ENCODE measurements at regions not wholly inside any gene's neighbourhood (a gene's known extent, or its start where the extent isn't known, plus 50 kb on each side); places are given as distances from the start of the nearest gene placed in this dataset.

- Histone ChIP-seq H3K4me2 (ENCODE audit: control insufficient read depth, insufficient read depth) (no peak overlapping the region), H3K36me3 (ENCODE audit: control insufficient read depth in 2 of 2, insufficient read depth in 2 of 2, low read length in 1 of 2) (no peaks in the 10 kb centered on the region), H3K4me1 (ENCODE audit: control insufficient read depth, insufficient read depth, low read length) (no peaks in the 10 kb centered on the region), H2AFZ (ENCODE audit: control insufficient read depth, low read depth, low read length) (no peak overlapping the region), H3K79me2 (ENCODE audit: control insufficient read depth, insufficient read depth, low read length) (no peaks in the 10 kb centered on the region), H3K9me3 (replicated peaks; ENCODE audit: control insufficient read depth, insufficient read depth, low read length) (no peaks in the 10 kb centered on the region), H3K4me3 (no peak overlapping the region), H4K20me1 (ENCODE audit: control insufficient read depth, insufficient read depth) (no peaks in the 10 kb centered on the region), H3K27ac (ENCODE audit: control insufficient read depth, insufficient read depth) (no peak overlapping the region), H3K27me3 (replicated peaks in 1 of 2; ENCODE audit: control insufficient read depth in 2 of 2, insufficient read depth in 2 of 2, low read length in 1 of 2) (no peaks in the 10 kb centered on the region; a peak in 2 of 4 replicates), H3K9ac (ENCODE audit: control insufficient read depth, insufficient read depth, low read length) (no peak overlapping the region)
- ChIA-PET POLR2A (no interaction called here), SMC1A (ENCODE audit: uncharacterized antibody, unreplicated experiment) (no interaction called here), RAD21 (ENCODE audit: unreplicated experiment) (no interaction called here), CTCF (interaction anchor here (1.3 kb wide), 1 partner anchor 242 kb away, joined by 3 read pairs; no protein-coding TSS in a partner anchor)
- no peak for TF ChIP-seq CUX1 (IDR thresholded peaks at IDR 0.05; ENCODE audit: insufficient replicate concordance, low read depth, low read length)
- DNase-seq (ENCODE audit: low read depth, low spot score) (no peak), ATAC-seq (no peak), FAIRE-seq (no peak)
- BruUV-seq (replicated peaks) = no TSS peak
- intact Hi-C loops (cut with micrococcal nuclease; ENCODE audit: unreplicated experiment) = no loop called here
- in situ Hi-C loops (cut with MboI) = no loop called here
- 2% methylated on average over 2 of the region's 2 CpGs for WGBS (ENCODE audit: insufficient coverage, insufficient replicate concordance, low lambda C conversion rate, missing lambda C conversion rate)
Observed at GRCh38 chr11:113553915-113554314, 78.7 kb upstream of the DRD2 start.

GRCh38 chr11:113553235-113553634 is 78.0 kb upstream of the DRD2 start:
- no peak for FAIRE-seq
- Histone ChIP-seq H3K27ac (ENCODE audit: control insufficient read depth, insufficient read depth) (no peak overlapping the region), H3K4me1 (ENCODE audit: control insufficient read depth, insufficient read depth, low read length) (no peaks in the 10 kb centered on the region), H3K36me3 (ENCODE audit: control insufficient read depth in 2 of 2, insufficient read depth in 2 of 2, low read length in 1 of 2) (no peaks in the 10 kb centered on the region), H3K27me3 (replicated peaks in 1 of 2; ENCODE audit: control insufficient read depth in 2 of 2, insufficient read depth in 2 of 2, low read length in 1 of 2) (no peaks in the 10 kb centered on the region; a peak in 2 of 4 replicates), H3K4me2 (ENCODE audit: control insufficient read depth, insufficient read depth) (no peak overlapping the region), H3K4me3 (no peak overlapping the region), H3K79me2 (ENCODE audit: control insufficient read depth, insufficient read depth, low read length) (no peaks in the 10 kb centered on the region), H3K9ac (ENCODE audit: control insufficient read depth, insufficient read depth, low read length) (no peak overlapping the region), H2AFZ (ENCODE audit: control insufficient read depth, low read depth, low read length) (no peak overlapping the region), H4K20me1 (ENCODE audit: control insufficient read depth, insufficient read depth) (no peaks in the 10 kb centered on the region), H3K9me3 (replicated peaks; ENCODE audit: control insufficient read depth, insufficient read depth, low read length) (no peaks in the 10 kb centered on the region)
- BruUV-seq (replicated peaks) = no TSS peak
- ChIA-PET SMC1A (ENCODE audit: uncharacterized antibody, unreplicated experiment) (no interaction called here), POLR2A (no interaction called here), CTCF (interaction anchor here (1.3 to 1.7 kb wide), 2 partner anchors 20 to 243 kb away, joined by 3 to 4 read pairs; no protein-coding TSS in a partner anchor), RAD21 (ENCODE audit: unreplicated experiment) (no interaction called here)
- in situ Hi-C loops (cut with MboI) (no loop called here), intact Hi-C loops (cut with micrococcal nuclease; ENCODE audit: unreplicated experiment) (no loop called here)
- WGBS (ENCODE audit: insufficient coverage, insufficient replicate concordance, low lambda C conversion rate, missing lambda C conversion rate) = 27% methylated on average over 8 of the region's 8 CpGs
- DNase-seq (ENCODE audit: low read depth, low spot score) = no peak
- no peak for ATAC-seq
- no peak for TF ChIP-seq IRF4 (IDR thresholded peaks at IDR 0.05; ENCODE audit: low read depth, low read length)
- TF ChIP-seq ZNF207 (IDR thresholded peaks at IDR 0.05; ENCODE audit: borderline replicate concordance) = no peak
- no peak for TF ChIP-seq SREBF2 (IDR thresholded peaks at IDR 0.05; ENCODE audit: low read length)
- no peak for TF ChIP-seq EP300 (IDR thresholded peaks at IDR 0.05; ENCODE audit: borderline replicate concordance in 1 of 2, control insufficient read depth in 1 of 2, low read depth in 2 of 2, low read length in 2 of 2)
- no peak for TF ChIP-seq SMAD1 (IDR thresholded peaks at IDR 0.05; ENCODE audit: low read depth, partially characterized antibody)
- TF ChIP-seq BACH1 (IDR thresholded peaks at IDR 0.05; ENCODE audit: borderline replicate concordance) = no peak
- no peak for TF ChIP-seq POLR2A (IDR thresholded peaks at IDR 0.05; ENCODE audit: low read depth, low read length)
- no peak for TF ChIP-seq TCF12 (IDR thresholded peaks at IDR 0.05; ENCODE audit: low read depth, low read length)
- no peak for TF ChIP-seq MTA3 (IDR thresholded peaks at IDR 0.05; ENCODE audit: borderline replicate concordance, low read length)
- no peak for TF ChIP-seq POLR2AphosphoS2 (IDR thresholded peaks at IDR 0.05; ENCODE audit: low read depth, low read length)
- no peak for TF ChIP-seq ZSCAN29 (IDR thresholded peaks at IDR 0.05)
- no peak for TF ChIP-seq WRNIP1 (IDR thresholded peaks at IDR 0.05; ENCODE audit: borderline replicate concordance, low read depth, low read length)
- TF ChIP-seq TAF1 (IDR thresholded peaks at IDR 0.05; ENCODE audit: borderline replicate concordance, low read depth, low read length) = no peak
- no peak for TF ChIP-seq PAX5 (IDR thresholded peaks at IDR 0.05; ENCODE audit: borderline replicate concordance, low read depth, low read length)
